GM18517 (cell line): ENCODE measurements at regions not wholly inside any gene's neighbourhood (a gene's known extent, or its start where the extent isn't known, plus 50 kb on each side); places are given as distances from the start of the nearest gene placed in this dataset.

Experiments
- ATAC-seq: cut with Tn5 transposase; IDR thresholded peaks from one replicate; pipeline ENCODE4 v1.9.1; 2021; ENCODE audit warnings: mild to moderate bottlenecking, moderate library complexity; ENCODE audit not compliant: unreplicated experiment

GRCh38 chr3:186413615-186414415 is 51.8 kb upstream of the DGKG start:
- peak; percentile 66 for ATAC-seq

- no peak for ATAC-seq
These were observed 50.0 kb upstream of the DGKG start for GRCh38 chr3:186411994-186412393.
